Lower lobe of right lung (tissue), 2 donors: ENCODE measurements at regions not wholly inside any gene's neighbourhood (a gene's known extent, or its start where the extent isn't known, plus 50 kb on each side); places are given as distances from the start of the nearest gene placed in this dataset.

Source experiments
- ATAC-seq, 2 donors: fragments of 200-7000 bp; cut with Tn5 transposase; one replicate each; pipeline ENCODE4 v1.9.1; 2020 to 2022; ENCODE audit warnings: mild to moderate bottlenecking in 2 of 2, moderate library complexity in 2 of 2
- DNase-seq: peaks from one replicate; pipeline ENCODE4 v3.0.0-alpha.2; 2020
- H3K27ac ChIP-seq: fragments of 200-600 bp; one replicate; pipeline ENCODE4 v1.8.0; 2022
- H3K27me3 ChIP-seq: fragments of 200-600 bp; one replicate; pipeline ENCODE4 v1.8.0; 2022; ENCODE audit warnings: low read depth
- H3K36me3 ChIP-seq: fragments of 200-600 bp; one replicate; pipeline ENCODE4 v1.8.0; 2022; ENCODE audit warnings: mild to moderate bottlenecking
- H3K4me1 ChIP-seq: fragments of 200-600 bp; one replicate; pipeline ENCODE4 v1.8.0; 2022
- H3K4me3 ChIP-seq: fragments of 200-600 bp; one replicate; pipeline ENCODE4 v1.8.0; 2022; ENCODE audit warnings: mild to moderate bottlenecking
- H3K9me3 ChIP-seq: fragments of 200-600 bp; one replicate; pipeline ENCODE4 v1.8.0; 2022
- intact Hi-C: fragments of 100-400 bp; cut with DNase I; formaldehyde crosslinking; loops from one replicate; pipeline ENCODE4 v1.11.0; 2022
- TF ChIP-seq, protein P1 (sequence below): fragments of 200-600 bp; IDR thresholded peaks from one replicate; pipeline ENCODE4 v1.8.0; 2022; ENCODE audit warnings: antibody characterized with exemption, mild to moderate bottlenecking
- donor health status: DM: no; HTN: yes; CAD: no; lungs with severe emphysema.

DNA sequence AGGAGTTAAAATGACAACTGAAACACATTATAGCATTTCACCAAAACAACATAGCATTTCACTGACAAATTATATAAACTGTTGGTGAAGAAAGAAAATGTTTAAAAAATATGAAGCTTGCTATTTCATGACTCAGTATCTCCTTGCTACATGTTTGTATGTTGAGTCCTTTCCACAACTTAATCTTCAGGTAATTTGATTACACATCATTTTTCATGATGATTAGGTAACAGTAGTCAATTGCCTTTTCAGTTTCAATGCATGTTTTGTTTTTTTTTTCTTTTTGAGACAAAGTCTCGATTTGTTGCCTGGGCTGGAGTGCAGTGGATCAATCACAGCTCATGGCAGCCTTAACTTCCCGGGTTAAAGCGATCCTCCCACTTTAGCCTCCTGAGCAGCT lies 177.8 kb upstream of the PMFBP1 start:
- ATAC-seq (no peak), DNase-seq (no peak)
- intact Hi-C loops: no loop called here
- H3K27me3 ChIP-seq: no peaks in the 10 kb centered on the region
- no peaks in the 10 kb centered on the region for H3K36me3 ChIP-seq
- H3K9me3 ChIP-seq: no peaks in the 10 kb centered on the region
- no peaks in the 10 kb centered on the region for H3K4me1 ChIP-seq
- no peak overlapping the region for H3K4me3 ChIP-seq
- H3K27ac ChIP-seq: no peak overlapping the region
- TF ChIP-seq, protein P1, sequence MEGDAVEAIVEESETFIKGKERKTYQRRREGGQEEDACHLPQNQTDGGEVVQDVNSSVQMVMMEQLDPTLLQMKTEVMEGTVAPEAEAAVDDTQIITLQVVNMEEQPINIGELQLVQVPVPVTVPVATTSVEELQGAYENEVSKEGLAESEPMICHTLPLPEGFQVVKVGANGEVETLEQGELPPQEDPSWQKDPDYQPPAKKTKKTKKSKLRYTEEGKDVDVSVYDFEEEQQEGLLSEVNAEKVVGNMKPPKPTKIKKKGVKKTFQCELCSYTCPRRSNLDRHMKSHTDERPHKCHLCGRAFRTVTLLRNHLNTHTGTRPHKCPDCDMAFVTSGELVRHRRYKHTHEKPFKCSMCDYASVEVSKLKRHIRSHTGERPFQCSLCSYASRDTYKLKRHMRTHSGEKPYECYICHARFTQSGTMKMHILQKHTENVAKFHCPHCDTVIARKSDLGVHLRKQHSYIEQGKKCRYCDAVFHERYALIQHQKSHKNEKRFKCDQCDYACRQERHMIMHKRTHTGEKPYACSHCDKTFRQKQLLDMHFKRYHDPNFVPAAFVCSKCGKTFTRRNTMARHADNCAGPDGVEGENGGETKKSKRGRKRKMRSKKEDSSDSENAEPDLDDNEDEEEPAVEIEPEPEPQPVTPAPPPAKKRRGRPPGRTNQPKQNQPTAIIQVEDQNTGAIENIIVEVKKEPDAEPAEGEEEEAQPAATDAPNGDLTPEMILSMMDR: no peak

DNA sequence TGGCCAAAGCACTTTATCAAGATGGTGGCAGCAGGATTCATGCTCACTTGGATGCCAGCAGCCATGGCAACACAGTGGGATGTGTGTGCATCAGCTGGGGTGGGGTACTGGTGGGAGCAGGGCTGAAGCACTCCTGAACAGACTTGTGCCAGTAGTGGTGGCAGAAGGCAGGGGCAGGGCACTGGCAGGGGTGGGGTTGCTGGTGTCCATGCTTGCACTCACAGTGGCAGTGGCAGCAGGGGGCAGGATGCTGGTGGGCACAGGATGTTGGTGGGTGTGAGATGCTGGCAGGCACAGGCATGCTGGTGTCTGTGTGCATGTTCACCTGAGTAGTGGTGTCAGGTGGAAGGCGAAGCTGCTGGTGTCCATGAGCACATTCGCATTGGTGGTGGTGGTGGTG lies 161.0 kb upstream of the PMFBP1 start:
- Histone ChIP-seq H3K4me1 (no peaks in the 10 kb centered on the region), H3K4me3 (no peak overlapping the region), H3K9me3 (no peaks in the 10 kb centered on the region), H3K27ac (no peak overlapping the region), H3K27me3 (no peaks in the 10 kb centered on the region), H3K36me3 (no peaks in the 10 kb centered on the region)
- intact Hi-C loops: no loop called here
- DNase-seq: no peak
- TF ChIP-seq, protein P1: no peak
- no peak for ATAC-seq

DNA sequence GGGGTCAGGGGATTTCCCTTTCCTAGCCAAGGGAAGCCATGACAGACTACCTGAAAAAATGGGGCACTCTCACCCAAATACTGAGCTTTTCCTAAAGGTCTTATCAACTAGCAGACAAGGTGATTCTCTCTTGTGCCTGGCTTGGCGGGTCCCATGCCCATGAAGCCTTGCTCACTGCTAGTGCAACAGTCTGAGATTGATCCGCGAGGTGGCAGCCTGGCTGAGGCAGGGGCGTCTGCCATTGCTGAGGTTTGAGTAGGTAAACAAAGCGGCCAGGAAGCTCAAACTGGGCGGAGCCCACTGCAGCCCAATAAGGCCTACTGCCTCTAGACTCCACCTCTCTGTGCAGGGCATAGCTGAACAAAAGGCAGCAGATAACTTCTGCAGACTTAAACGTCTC lies 152.6 kb upstream of the PMFBP1 start:
- Histone ChIP-seq H3K27ac (no peak overlapping the region), H3K9me3 (peaks cover 3% of the 10 kb centered on the region), H3K27me3 (no peaks in the 10 kb centered on the region), H3K4me3 (no peak overlapping the region), H3K4me1 (no peaks in the 10 kb centered on the region), H3K36me3 (no peaks in the 10 kb centered on the region)
- no peak for DNase-seq
- TF ChIP-seq, protein P1: no peak
- ATAC-seq: no peak
- intact Hi-C loops: no loop called here

DNA sequence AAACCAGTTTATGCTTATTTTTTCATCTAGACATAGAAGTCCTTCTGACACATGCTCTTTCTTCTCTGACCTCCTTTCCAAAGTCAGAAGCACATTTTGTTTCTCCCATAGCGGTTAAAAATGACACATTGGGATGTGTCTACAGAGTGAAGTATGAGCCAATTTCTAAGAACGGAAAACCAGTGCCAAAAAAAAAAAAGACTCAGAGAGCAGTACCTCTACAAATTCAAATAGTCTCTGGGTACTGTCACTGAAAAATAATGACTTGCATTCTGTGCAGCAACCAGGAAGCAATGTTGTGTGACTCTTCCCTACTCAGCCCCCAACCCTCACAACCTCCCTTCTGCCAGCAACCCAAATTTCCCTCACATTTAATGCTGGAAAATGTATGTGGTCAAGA lies 145.5 kb upstream of the PMFBP1 start:
- intact Hi-C loops: no loop called here
- TF ChIP-seq, protein P1: no peak
- H3K9me3 ChIP-seq: peaks cover 3% of the 10 kb centered on the region
- no peak overlapping the region for H3K27ac ChIP-seq
- H3K4me3 ChIP-seq: no peak overlapping the region
- no peaks in the 10 kb centered on the region for H3K4me1 ChIP-seq
- ATAC-seq (no peak), DNase-seq (no peak)
- no peaks in the 10 kb centered on the region for H3K27me3 ChIP-seq
- no peaks in the 10 kb centered on the region for H3K36me3 ChIP-seq

DNA sequence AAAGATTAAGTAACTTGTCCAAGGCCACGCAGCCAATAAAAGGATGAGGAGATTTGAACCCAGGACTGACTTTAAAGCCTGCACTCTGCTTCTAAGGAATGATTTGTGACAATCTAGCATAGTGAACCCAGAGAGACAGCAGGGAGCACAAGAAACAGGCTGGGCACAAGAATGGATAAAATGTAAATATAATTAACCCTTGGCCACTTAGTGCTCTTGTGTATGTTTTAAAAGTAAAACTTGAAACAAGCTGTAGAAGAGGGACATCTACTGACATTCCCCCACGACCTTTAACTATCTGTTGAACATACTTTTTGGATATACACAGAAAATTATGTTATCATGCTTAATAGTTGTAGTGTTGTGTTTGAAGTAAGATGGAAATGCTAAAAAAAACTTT lies 141.9 kb upstream of the PMFBP1 start:
- H3K27me3 ChIP-seq: no peaks in the 10 kb centered on the region
- H3K4me1 ChIP-seq: no peaks in the 10 kb centered on the region
- no peak overlapping the region for H3K27ac ChIP-seq
- intact Hi-C loops: no loop called here
- no peak overlapping the region for H3K4me3 ChIP-seq
- no peaks in the 10 kb centered on the region for H3K36me3 ChIP-seq
- ATAC-seq (no peak), DNase-seq (no peak)
- TF ChIP-seq, protein P1: no peak
- H3K9me3 ChIP-seq: no peaks in the 10 kb centered on the region

DNA sequence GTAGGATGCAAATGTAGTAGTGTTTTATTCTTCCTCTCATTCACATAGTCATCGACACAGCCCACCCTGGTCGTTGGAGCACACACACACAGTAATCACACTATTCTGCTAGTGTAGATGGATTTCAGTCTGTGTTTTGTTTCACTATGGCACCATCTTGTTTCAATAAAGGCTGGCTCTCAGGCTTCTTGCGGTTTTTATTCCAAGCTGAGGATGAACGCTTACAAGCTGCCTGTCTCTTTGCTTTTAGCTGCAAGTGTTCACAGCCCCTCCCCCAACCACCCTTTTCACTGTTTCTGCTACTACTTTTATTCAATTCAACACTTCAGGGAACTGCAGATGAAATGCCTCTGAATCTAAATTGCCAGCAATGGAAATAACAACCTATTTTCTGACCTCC lies 140.9 kb upstream of the PMFBP1 start:
- Histone ChIP-seq H3K9me3 (no peaks in the 10 kb centered on the region), H3K4me1 (no peaks in the 10 kb centered on the region), H3K4me3 (no peak overlapping the region), H3K36me3 (no peaks in the 10 kb centered on the region), H3K27me3 (no peaks in the 10 kb centered on the region), H3K27ac (no peak overlapping the region)
- intact Hi-C loops: no loop called here
- DNase-seq (no peak), ATAC-seq (no peak)
- TF ChIP-seq, protein P1: no peak
